DND-41 (cell line): ENCODE measurements at regions not wholly inside any gene's neighbourhood (a gene's known extent, or its start where the extent isn't known, plus 50 kb on each side); places are given as distances from the start of the nearest gene placed in this dataset.

ENCODE experiments used
- EZH2 ChIP-seq: IDR thresholded peaks from 3 replicates; pipeline ENCODE4 v1.6.1; 2012; ENCODE audit warnings: borderline replicate concordance, low read depth, mild to moderate bottlenecking, moderate library complexity, low read length, inconsistent platforms; ENCODE audit not compliant: severe bottlenecking
- TF ChIP-seq, protein P1 (sequence below): IDR thresholded peaks from 2 replicates; pipeline ENCODE4 v1.5.1; 2012; ENCODE audit warnings: borderline replicate concordance, low read length, moderate library complexity, mild to moderate bottlenecking; ENCODE audit not compliant: poor library complexity, severe bottlenecking; ENCODE audit errors: extremely low read depth

DNA sequence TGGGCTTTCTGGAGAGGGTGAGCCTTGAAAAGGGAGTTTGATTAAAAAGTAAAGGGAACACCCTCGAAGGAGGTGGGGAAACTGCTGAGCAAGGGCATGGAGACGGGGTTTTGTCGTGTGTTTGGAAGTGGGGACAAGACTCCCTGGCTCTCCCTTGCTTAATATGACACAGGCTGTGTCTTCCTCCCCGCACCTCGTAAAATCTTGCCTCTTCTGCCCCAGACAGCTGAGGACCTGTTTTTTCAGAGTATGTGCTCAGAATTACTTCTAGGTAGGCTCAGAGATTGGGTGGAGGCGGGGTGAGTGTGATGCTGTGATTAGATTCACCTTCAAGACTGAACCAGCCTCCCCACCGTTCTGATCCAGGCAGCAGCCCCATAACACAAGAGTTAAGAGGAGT, 244.4 kb upstream of the TLE3 start:
- TF ChIP-seq, protein P1, sequence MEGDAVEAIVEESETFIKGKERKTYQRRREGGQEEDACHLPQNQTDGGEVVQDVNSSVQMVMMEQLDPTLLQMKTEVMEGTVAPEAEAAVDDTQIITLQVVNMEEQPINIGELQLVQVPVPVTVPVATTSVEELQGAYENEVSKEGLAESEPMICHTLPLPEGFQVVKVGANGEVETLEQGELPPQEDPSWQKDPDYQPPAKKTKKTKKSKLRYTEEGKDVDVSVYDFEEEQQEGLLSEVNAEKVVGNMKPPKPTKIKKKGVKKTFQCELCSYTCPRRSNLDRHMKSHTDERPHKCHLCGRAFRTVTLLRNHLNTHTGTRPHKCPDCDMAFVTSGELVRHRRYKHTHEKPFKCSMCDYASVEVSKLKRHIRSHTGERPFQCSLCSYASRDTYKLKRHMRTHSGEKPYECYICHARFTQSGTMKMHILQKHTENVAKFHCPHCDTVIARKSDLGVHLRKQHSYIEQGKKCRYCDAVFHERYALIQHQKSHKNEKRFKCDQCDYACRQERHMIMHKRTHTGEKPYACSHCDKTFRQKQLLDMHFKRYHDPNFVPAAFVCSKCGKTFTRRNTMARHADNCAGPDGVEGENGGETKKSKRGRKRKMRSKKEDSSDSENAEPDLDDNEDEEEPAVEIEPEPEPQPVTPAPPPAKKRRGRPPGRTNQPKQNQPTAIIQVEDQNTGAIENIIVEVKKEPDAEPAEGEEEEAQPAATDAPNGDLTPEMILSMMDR: no peak
- TF ChIP-seq EZH2: no peak
